GM12878 (cell line): ENCODE measurements at regions not wholly inside any gene's neighbourhood (a gene's known extent, or its start where the extent isn't known, plus 50 kb on each side); places are given as distances from the start of the nearest gene placed in this dataset.

ENCODE experiments used
- ATAC-seq: fragments of 200-7000 bp; cut with Tn5 transposase; 3 replicates; pipeline ENCODE4 v1.9.1; 2020; ENCODE audit warnings: mild to moderate bottlenecking, moderate library complexity
- BruUV-seq: library from RNA; stranded (reverse); fragments of 400-500 nt; replicated peaks from 2 replicates; lab custom pipeline; 2021; lab: Mats Ljungman, UMichigan
- CTCF ChIA-PET: fragments of 300-600 bp; sonication (Branson Sonifier 250); formaldehyde crosslinking; extraction: SDS; loops from one replicate; lab custom pipeline; 2021; ENCODE audit warnings: inconsistent platforms; lab: Yijun Ruan, JAX
- POLR2A ChIA-PET: fragments of 350-600 bp; formaldehyde crosslinking; extraction: SDS; loops from one replicate; lab custom pipeline; 2021; ENCODE audit warnings: inconsistent platforms; lab: Charles Lee
- RAD21 ChIA-PET: fragments of 300-600 bp; sonication (Branson Sonifier 250); formaldehyde crosslinking; loops from one replicate; lab custom pipeline; 2023; ENCODE audit warnings: antibody characterized with exemption; ENCODE audit not compliant: unreplicated experiment; lab: Charles Lee
- SMC1A ChIA-PET: fragments of 300-600 bp; sonication (Branson Sonifier 250); formaldehyde crosslinking; loops from one replicate; lab custom pipeline; 2023; ENCODE audit not compliant: unreplicated experiment, uncharacterized antibody; lab: Charles Lee
- DNase-seq: peaks from one replicate; pipeline ENCODE4 v3.0.0-alpha.2; 2011; ENCODE audit warnings: low read depth, low spot score
- FAIRE-seq: peaks from 3 replicates; lab custom pipeline; 2011; peaks lifted over from hg19 to GRCh38; lab: Jason Lieb, UNC
- H2AFZ ChIP-seq: 2 replicates; pipeline ENCODE4 v1.6.0; 2011; ENCODE audit warnings: low read depth, low read length, control low read depth; ENCODE audit not compliant: control insufficient read depth
- H3K27ac ChIP-seq: 2 replicates; pipeline ENCODE4 v1.5.1; 2011; ENCODE audit warnings: control low read depth; ENCODE audit not compliant: control insufficient read depth, insufficient read depth
- H3K27me3 ChIP-seq, 2 experiments: replicated peaks in 1 of 2; 2 replicates each; pipeline versions ENCODE4 v1.6.0 to v1.6.1; 2011; ENCODE audit warnings: low read length in 1 of 2; ENCODE audit not compliant: control insufficient read depth in 2 of 2, insufficient read depth in 2 of 2
- H3K36me3 ChIP-seq, 2 experiments: 2 replicates each; pipeline ENCODE4 v1.5.1; 2011; ENCODE audit warnings: low read length in 1 of 2; ENCODE audit not compliant: control insufficient read depth in 2 of 2, insufficient read depth in 2 of 2
- H3K4me1 ChIP-seq: 2 replicates; pipeline ENCODE4 v1.6.1; 2011; ENCODE audit warnings: mild to moderate bottlenecking, low read length, moderate library complexity, mixed read lengths; ENCODE audit not compliant: control insufficient read depth, insufficient read depth
- H3K4me2 ChIP-seq: 2 replicates; pipeline ENCODE4 v1.6.0; 2011; ENCODE audit warnings: control low read depth; ENCODE audit not compliant: control insufficient read depth, insufficient read depth
- H3K4me3 ChIP-seq: fragments of 200-600 bp; sonication (generic); 2 replicates; pipeline ENCODE4 v1.5.1; 2016
- H3K79me2 ChIP-seq: 2 replicates; pipeline ENCODE4 v1.6.0; 2011; ENCODE audit warnings: low read length; ENCODE audit not compliant: control insufficient read depth, insufficient read depth
- H3K9ac ChIP-seq: 2 replicates; pipeline ENCODE4 v1.8.0; 2011; ENCODE audit warnings: low read length, control low read depth, mixed read lengths; ENCODE audit not compliant: control insufficient read depth, insufficient read depth
- H3K9me3 ChIP-seq: replicated peaks from 3 replicates; pipeline ENCODE4 v1.5.1; 2011; ENCODE audit warnings: mild to moderate bottlenecking, low read length; ENCODE audit not compliant: control insufficient read depth, insufficient read depth
- H4K20me1 ChIP-seq: 2 replicates; pipeline ENCODE4 v1.6.0; 2011; ENCODE audit not compliant: control insufficient read depth, insufficient read depth
- CHD2 ChIP-seq: IDR thresholded peaks from 2 replicates; pipeline ENCODE4 v1.6.1; 2011; ENCODE audit warnings: low read depth, low read length, improper control_type of control experiment, borderline replicate concordance
- GATAD2B ChIP-seq: fragments of 450-650 bp; conservative IDR thresholded peaks from 2 replicates; pipeline ENCODE4 v1.6.1; 2017; ENCODE audit warnings: low read depth, mild to moderate bottlenecking, moderate library complexity
- IKZF1 ChIP-seq: fragments of 450-650 bp; conservative IDR thresholded peaks from 2 replicates; pipeline ENCODE4 v1.6.1; 2017; ENCODE audit warnings: antibody characterized with exemption, mild to moderate bottlenecking
- IKZF2 ChIP-seq, 2 experiments: fragments of 450-650 bp; IDR thresholded peaks; 2 replicates each; pipeline ENCODE4 v1.6.1; 2017; ENCODE audit warnings: mild to moderate bottlenecking in 2 of 2, moderate library complexity in 2 of 2
- IRF4 ChIP-seq: IDR thresholded peaks from 2 replicates; pipeline ENCODE4 v1.6.1; 2011; ENCODE audit warnings: low read depth, low read length
- MEF2B ChIP-seq: fragments of 450-650 bp; IDR thresholded peaks from 2 replicates; pipeline ENCODE4 v1.6.1; 2018; ENCODE audit warnings: mild to moderate bottlenecking, moderate library complexity; ENCODE audit not compliant: partially characterized antibody, poor library complexity, severe bottlenecking
- MTA3 ChIP-seq: IDR thresholded peaks from 2 replicates; pipeline ENCODE4 v1.6.1; 2012; ENCODE audit warnings: low read length, inconsistent platforms, borderline replicate concordance
- PAX8 ChIP-seq: fragments of 450-650 bp; IDR thresholded peaks from 2 replicates; pipeline ENCODE4 v1.6.1; 2017; ENCODE audit warnings: mild to moderate bottlenecking, moderate library complexity
- PBX3 ChIP-seq: IDR thresholded peaks from 2 replicates; pipeline ENCODE4 v1.6.1; 2011; ENCODE audit warnings: mild to moderate bottlenecking, low read depth, low read length, moderate library complexity; ENCODE audit not compliant: insufficient replicate concordance
- POLR2AphosphoS5 ChIP-seq: IDR thresholded peaks from 2 replicates; pipeline ENCODE4 v1.6.1; 2011; ENCODE audit warnings: mild to moderate bottlenecking, low read length, inconsistent platforms
- POU2F2 ChIP-seq: IDR thresholded peaks from 3 replicates; pipeline ENCODE4 v1.6.1; 2011; ENCODE audit warnings: low read depth, mild to moderate bottlenecking, low read length, borderline replicate concordance
- RB1 ChIP-seq: fragments of 450-650 bp; formaldehyde crosslinking; IDR thresholded peaks from 2 replicates; pipeline ENCODE4 v1.6.1; 2017; ENCODE audit warnings: mild to moderate bottlenecking, borderline replicate concordance
- SUPT20H ChIP-seq: IDR thresholded peaks from 2 replicates; pipeline ENCODE4 v1.6.1; 2011; ENCODE audit warnings: low read depth, mild to moderate bottlenecking, low read length, moderate library complexity, borderline replicate concordance; ENCODE audit not compliant: control insufficient read depth
- WGBS: methylation state at CpG from one replicate; pipeline ENCODE4 v1.1.6; 2016; ENCODE audit warnings: low lambda C conversion rate; ENCODE audit not compliant: insufficient replicate concordance, insufficient coverage; ENCODE audit errors: missing lambda C conversion rate; 5-methylcytosine and 5-hydroxymethylcytosine counted together
- in situ Hi-C: fragments of 300-500 bp; cut with MboI; formaldehyde crosslinking; loops from 9 replicates; pipeline ENCODE4 v1.14.3; 2018; ENCODE audit warnings: mixed read lengths
- intact Hi-C: fragments of 100-400 bp; cut with micrococcal nuclease; formaldehyde crosslinking; loops from one replicate; pipeline ENCODE4 v1.14.2; 2022; ENCODE audit not compliant: unreplicated experiment
- TF ChIP-seq, protein P1 (sequence below): fragments of 150-350 bp; IDR thresholded peaks from 2 replicates; pipeline ENCODE4 v1.6.1; 2014; ENCODE audit warnings: mild to moderate bottlenecking, low read depth, low read length
- TF ChIP-seq, protein P2 (sequence below): fragments of 450-650 bp; IDR thresholded peaks from 2 replicates; pipeline ENCODE4 v1.6.1; 2016; ENCODE audit warnings: mild to moderate bottlenecking

DNA sequence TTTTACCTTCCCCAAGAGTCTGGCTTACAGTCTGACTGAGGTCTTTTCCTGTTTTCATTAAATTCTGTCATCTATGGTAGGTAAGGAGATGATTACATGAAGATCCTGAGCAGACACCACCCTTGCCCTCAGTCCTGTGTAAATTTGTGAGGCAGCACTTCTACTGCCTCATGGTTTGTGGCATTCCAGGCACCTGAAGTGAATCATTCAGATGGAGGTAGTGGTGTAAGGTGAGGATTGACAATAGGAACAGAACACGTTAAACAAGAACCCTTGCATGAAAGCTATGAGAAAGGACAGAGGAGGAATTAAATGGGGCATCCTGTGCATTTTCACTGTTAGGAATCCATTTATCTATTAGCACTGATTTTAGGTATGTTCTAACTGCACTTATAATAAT is 618.6 kb downstream of the TLL1 start:
- no peak overlapping the region for H3K9ac ChIP-seq
- no peak for DNase-seq
- H3K36me3 ChIP-seq = no peaks in the 10 kb centered on the region
- FAIRE-seq = no peak
- ATAC-seq = no peak
- no peak overlapping the region for H3K4me2 ChIP-seq
- WGBS = 0% methylated on average over 1 of the region's 1 CpG
- POLR2A ChIA-PET = no interaction called here
- RAD21 ChIA-PET = no interaction called here
- no peaks in the 10 kb centered on the region for H3K4me1 ChIP-seq
- intact Hi-C loops = no loop called here
- CTCF ChIA-PET = no interaction called here
- TF ChIP-seq PAX8 (no peak), MTA3 (no peak), POLR2AphosphoS5 (no peak), IKZF2 (IDR thresholded peaks at IDR 0.05) (no peak), IRF4 (no peak), SUPT20H (no peak)
- TF ChIP-seq, all 136 proteins: peak for 0
- H2AFZ ChIP-seq = no peak overlapping the region
- no peak overlapping the region for H3K27ac ChIP-seq
- H3K27me3 ChIP-seq = no peaks in the 10 kb centered on the region
- SMC1A ChIA-PET = no interaction called here
- BruUV-seq = no TSS peak
- H3K79me2 ChIP-seq = no peaks in the 10 kb centered on the region
- H4K20me1 ChIP-seq = no peaks in the 10 kb centered on the region
- in situ Hi-C loops = no loop called here
- no peak overlapping the region for H3K4me3 ChIP-seq
- H3K9me3 ChIP-seq = no peaks in the 10 kb centered on the region

DNA sequence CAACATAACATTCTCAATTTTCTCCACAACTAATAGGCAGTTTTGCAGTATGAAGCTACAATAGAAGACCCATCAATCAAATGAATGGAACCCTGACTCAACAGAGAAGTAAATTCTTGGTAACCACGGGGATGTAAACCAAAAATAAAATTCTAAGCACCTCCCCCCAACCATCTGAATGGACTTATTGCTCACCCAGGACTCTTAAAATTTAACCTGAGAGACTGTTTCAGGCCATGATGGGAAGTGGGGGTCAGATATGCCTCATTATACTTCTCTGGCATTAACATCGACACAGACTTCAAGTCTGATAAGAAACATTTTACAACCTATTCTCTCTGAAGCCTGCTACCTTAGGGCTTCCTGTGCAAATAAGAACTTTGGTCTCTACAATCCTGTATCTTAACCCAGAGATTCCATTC is 620.9 kb downstream of the TLL1 start:
- Histone ChIP-seq H3K79me2 (no peaks in the 10 kb centered on the region), H3K4me3 (no peak overlapping the region), H3K36me3 (no peaks in the 10 kb centered on the region), H3K9me3 (no peaks in the 10 kb centered on the region), H3K4me1 (no peaks in the 10 kb centered on the region), H2AFZ (no peak overlapping the region), H4K20me1 (no peaks in the 10 kb centered on the region), H3K9ac (no peak overlapping the region), H3K27me3 (no peaks in the 10 kb centered on the region), H3K4me2 (no peak overlapping the region), H3K27ac (no peak overlapping the region)
- ChIA-PET RAD21 (no interaction called here), SMC1A (no interaction called here), CTCF (no interaction called here), POLR2A (no interaction called here)
- intact Hi-C loops = no loop called here
- FAIRE-seq (no peak), DNase-seq (no peak), ATAC-seq (peak; percentile 81)
- in situ Hi-C loops = no loop called here
- BruUV-seq = no TSS peak
- TF ChIP-seq IKZF1 (no peak), PBX3 (peak; percentile 10), CHD2 (no peak), GATAD2B (no peak), POU2F2 (no peak), MEF2B (peak; percentile 18), RB1 (no peak)
- TF ChIP-seq, protein P1, sequence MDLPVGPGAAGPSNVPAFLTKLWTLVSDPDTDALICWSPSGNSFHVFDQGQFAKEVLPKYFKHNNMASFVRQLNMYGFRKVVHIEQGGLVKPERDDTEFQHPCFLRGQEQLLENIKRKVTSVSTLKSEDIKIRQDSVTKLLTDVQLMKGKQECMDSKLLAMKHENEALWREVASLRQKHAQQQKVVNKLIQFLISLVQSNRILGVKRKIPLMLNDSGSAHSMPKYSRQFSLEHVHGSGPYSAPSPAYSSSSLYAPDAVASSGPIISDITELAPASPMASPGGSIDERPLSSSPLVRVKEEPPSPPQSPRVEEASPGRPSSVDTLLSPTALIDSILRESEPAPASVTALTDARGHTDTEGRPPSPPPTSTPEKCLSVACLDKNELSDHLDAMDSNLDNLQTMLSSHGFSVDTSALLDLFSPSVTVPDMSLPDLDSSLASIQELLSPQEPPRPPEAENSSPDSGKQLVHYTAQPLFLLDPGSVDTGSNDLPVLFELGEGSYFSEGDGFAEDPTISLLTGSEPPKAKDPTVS = no peak
- TF ChIP-seq, protein P2, sequence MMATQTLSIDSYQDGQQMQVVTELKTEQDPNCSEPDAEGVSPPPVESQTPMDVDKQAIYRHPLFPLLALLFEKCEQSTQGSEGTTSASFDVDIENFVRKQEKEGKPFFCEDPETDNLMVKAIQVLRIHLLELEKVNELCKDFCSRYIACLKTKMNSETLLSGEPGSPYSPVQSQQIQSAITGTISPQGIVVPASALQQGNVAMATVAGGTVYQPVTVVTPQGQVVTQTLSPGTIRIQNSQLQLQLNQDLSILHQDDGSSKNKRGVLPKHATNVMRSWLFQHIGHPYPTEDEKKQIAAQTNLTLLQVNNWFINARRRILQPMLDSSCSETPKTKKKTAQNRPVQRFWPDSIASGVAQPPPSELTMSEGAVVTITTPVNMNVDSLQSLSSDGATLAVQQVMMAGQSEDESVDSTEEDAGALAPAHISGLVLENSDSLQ = peak; percentile 77
- WGBS = 0% methylated on average over 2 of the region's 2 CpGs
